K562 (cell line): ENCODE measurements at regions not wholly inside any gene's neighbourhood (a gene's known extent, or its start where the extent isn't known, plus 50 kb on each side); places are given as distances from the start of the nearest gene placed in this dataset.

Experiments
- CBFB ChIP-seq: sonication (generic); formaldehyde crosslinking; IDR thresholded peaks from 2 replicates; pipeline ENCODE4 v1.4.0; 2020; ENCODE audit warnings: mild to moderate bottlenecking, missing genetic modification reagents
- EGR1 ChIP-seq: fragments of 450-650 bp; conservative IDR thresholded peaks from 2 replicates; pipeline ENCODE4 v1.6.1; 2017; ENCODE audit warnings: mild to moderate bottlenecking
- FOSL1 ChIP-seq: fragments of 200-800 bp; sonication (Bioruptor generic); conservative IDR thresholded peaks from 2 replicates; pipeline ENCODE4 v1.6.1; 2016; ENCODE audit warnings: missing genetic modification characterization, missing compliant biosample characterization
- HNRNPK ChIP-seq: fragments of 200-400 bp; formaldehyde crosslinking; IDR thresholded peaks from one replicate; pipeline ENCODE4 v1.6.1; 2018; ENCODE audit warnings: mild to moderate bottlenecking, low read depth, low read length; ENCODE audit not compliant: poor library complexity, severe bottlenecking
- WHSC1 ChIP-seq: IDR thresholded peaks from one replicate; pipeline ENCODE4 v1.6.1; 2012; ENCODE audit warnings: low read length, control low read depth, inconsistent platforms
- XRCC4 ChIP-seq: IDR thresholded peaks from one replicate; pipeline ENCODE4 v1.6.1; 2011; ENCODE audit not compliant: insufficient read depth, insufficient read length; ENCODE audit errors: extremely low read depth
- TF ChIP-seq, protein P1 (sequence below): fragments of 450-650 bp; IDR thresholded peaks from 2 replicates; pipeline ENCODE4 v1.6.1; 2016; ENCODE audit warnings: mild to moderate bottlenecking, moderate library complexity
- TF ChIP-seq, protein P2 (sequence below): fragments of 450-650 bp; formaldehyde crosslinking; IDR thresholded peaks from 2 replicates; pipeline ENCODE4 v1.4.0; 2022; ENCODE audit warnings: missing genetic modification characterization
- TF ChIP-seq, protein P3 (sequence below): fragments of 250-450 bp; sonication (Bioruptor Pico); IDR thresholded peaks from 2 replicates; pipeline ENCODE4 v1.8.0; 2022; ENCODE audit warnings: inconsistent platforms, mild to moderate bottlenecking, moderate library complexity, borderline replicate concordance

DNA sequence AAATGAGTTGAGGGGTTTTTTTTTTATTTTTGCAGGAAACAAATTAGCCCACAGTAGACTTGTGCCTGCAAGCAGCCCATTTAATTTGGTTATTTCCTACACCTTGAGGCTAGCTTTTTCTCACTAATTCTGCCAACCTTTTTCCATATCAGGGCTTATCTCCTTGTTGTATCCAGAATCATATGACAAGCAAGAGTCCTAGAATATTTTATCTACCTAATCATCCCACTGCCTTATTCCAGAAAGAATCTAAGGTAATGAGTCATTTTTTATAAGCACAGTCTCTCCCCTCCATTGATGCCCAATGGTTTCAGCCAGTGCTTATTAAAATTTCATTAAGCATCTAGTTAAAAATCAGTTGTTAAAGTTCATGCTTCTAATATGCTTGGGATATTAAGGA is 324.1 kb downstream of the BARHL2 start (continued):
- TF ChIP-seq, protein P1, sequence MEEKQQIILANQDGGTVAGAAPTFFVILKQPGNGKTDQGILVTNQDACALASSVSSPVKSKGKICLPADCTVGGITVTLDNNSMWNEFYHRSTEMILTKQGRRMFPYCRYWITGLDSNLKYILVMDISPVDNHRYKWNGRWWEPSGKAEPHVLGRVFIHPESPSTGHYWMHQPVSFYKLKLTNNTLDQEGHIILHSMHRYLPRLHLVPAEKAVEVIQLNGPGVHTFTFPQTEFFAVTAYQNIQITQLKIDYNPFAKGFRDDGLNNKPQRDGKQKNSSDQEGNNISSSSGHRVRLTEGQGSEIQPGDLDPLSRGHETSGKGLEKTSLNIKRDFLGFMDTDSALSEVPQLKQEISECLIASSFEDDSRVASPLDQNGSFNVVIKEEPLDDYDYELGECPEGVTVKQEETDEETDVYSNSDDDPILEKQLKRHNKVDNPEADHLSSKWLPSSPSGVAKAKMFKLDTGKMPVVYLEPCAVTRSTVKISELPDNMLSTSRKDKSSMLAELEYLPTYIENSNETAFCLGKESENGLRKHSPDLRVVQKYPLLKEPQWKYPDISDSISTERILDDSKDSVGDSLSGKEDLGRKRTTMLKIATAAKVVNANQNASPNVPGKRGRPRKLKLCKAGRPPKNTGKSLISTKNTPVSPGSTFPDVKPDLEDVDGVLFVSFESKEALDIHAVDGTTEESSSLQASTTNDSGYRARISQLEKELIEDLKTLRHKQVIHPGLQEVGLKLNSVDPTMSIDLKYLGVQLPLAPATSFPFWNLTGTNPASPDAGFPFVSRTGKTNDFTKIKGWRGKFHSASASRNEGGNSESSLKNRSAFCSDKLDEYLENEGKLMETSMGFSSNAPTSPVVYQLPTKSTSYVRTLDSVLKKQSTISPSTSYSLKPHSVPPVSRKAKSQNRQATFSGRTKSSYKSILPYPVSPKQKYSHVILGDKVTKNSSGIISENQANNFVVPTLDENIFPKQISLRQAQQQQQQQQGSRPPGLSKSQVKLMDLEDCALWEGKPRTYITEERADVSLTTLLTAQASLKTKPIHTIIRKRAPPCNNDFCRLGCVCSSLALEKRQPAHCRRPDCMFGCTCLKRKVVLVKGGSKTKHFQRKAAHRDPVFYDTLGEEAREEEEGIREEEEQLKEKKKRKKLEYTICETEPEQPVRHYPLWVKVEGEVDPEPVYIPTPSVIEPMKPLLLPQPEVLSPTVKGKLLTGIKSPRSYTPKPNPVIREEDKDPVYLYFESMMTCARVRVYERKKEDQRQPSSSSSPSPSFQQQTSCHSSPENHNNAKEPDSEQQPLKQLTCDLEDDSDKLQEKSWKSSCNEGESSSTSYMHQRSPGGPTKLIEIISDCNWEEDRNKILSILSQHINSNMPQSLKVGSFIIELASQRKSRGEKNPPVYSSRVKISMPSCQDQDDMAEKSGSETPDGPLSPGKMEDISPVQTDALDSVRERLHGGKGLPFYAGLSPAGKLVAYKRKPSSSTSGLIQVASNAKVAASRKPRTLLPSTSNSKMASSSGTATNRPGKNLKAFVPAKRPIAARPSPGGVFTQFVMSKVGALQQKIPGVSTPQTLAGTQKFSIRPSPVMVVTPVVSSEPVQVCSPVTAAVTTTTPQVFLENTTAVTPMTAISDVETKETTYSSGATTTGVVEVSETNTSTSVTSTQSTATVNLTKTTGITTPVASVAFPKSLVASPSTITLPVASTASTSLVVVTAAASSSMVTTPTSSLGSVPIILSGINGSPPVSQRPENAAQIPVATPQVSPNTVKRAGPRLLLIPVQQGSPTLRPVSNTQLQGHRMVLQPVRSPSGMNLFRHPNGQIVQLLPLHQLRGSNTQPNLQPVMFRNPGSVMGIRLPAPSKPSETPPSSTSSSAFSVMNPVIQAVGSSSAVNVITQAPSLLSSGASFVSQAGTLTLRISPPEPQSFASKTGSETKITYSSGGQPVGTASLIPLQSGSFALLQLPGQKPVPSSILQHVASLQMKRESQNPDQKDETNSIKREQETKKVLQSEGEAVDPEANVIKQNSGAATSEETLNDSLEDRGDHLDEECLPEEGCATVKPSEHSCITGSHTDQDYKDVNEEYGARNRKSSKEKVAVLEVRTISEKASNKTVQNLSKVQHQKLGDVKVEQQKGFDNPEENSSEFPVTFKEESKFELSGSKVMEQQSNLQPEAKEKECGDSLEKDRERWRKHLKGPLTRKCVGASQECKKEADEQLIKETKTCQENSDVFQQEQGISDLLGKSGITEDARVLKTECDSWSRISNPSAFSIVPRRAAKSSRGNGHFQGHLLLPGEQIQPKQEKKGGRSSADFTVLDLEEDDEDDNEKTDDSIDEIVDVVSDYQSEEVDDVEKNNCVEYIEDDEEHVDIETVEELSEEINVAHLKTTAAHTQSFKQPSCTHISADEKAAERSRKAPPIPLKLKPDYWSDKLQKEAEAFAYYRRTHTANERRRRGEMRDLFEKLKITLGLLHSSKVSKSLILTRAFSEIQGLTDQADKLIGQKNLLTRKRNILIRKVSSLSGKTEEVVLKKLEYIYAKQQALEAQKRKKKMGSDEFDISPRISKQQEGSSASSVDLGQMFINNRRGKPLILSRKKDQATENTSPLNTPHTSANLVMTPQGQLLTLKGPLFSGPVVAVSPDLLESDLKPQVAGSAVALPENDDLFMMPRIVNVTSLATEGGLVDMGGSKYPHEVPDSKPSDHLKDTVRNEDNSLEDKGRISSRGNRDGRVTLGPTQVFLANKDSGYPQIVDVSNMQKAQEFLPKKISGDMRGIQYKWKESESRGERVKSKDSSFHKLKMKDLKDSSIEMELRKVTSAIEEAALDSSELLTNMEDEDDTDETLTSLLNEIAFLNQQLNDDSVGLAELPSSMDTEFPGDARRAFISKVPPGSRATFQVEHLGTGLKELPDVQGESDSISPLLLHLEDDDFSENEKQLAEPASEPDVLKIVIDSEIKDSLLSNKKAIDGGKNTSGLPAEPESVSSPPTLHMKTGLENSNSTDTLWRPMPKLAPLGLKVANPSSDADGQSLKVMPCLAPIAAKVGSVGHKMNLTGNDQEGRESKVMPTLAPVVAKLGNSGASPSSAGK: no peak
- TF ChIP-seq WHSC1 (no peak), EGR1 (no peak), CBFB (CRISPR knock-in tag) (no peak), FOSL1 (tag) (no peak), HNRNPK (no peak), XRCC4 (no peak)
- TF ChIP-seq, protein P2, sequence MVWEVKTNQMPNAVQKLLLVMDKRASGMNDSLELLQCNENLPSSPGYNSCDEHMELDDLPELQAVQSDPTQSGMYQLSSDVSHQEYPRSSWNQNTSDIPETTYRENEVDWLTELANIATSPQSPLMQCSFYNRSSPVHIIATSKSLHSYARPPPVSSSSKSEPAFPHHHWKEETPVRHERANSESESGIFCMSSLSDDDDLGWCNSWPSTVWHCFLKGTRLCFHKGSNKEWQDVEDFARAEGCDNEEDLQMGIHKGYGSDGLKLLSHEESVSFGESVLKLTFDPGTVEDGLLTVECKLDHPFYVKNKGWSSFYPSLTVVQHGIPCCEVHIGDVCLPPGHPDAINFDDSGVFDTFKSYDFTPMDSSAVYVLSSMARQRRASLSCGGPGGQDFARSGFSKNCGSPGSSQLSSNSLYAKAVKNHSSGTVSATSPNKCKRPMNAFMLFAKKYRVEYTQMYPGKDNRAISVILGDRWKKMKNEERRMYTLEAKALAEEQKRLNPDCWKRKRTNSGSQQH (CRISPR knock-in tag): no peak
- TF ChIP-seq, protein P3, sequence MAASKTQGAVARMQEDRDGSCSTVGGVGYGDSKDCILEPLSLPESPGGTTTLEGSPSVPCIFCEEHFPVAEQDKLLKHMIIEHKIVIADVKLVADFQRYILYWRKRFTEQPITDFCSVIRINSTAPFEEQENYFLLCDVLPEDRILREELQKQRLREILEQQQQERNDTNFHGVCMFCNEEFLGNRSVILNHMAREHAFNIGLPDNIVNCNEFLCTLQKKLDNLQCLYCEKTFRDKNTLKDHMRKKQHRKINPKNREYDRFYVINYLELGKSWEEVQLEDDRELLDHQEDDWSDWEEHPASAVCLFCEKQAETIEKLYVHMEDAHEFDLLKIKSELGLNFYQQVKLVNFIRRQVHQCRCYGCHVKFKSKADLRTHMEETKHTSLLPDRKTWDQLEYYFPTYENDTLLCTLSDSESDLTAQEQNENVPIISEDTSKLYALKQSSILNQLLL (CRISPR knock-in tag): no peak
